ENCODE measurements at regions not wholly inside any gene's neighbourhood (a gene's known extent, or its start where the extent isn't known, plus 50 kb on each side); places are given as distances from the start of the nearest gene placed in this dataset.

DNA sequence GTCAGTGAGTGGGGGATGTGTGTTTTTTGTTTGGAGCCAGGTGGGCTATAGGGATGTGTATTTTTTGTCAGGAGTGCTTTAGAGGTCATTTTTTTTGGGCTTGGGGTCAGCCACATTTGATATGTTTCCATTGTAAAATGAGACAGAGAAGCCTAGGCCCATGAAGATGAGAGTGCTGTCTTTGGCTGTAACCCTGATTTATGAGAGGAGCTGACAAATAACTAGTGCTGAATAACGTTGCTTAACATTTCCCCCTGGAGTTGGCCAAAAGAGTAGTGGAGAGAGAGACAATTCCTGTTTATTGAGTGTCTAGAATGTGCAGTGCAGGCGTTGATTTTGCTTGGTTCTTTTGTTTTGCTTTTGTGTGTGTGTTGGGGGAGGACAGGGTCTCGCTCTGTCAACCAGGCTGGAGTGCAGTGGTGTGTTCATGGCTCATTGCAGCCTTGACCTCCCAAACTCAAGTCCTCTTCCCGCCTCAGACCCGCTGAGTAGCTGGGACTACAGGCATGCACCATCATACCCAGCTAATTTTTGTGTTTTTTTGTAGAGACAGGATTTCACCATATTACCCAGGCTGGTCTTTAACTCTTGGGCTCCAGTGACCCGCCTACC lies 64.7 kb downstream of the S1PR1 start:
- TF ChIP-seq, protein P1, sequence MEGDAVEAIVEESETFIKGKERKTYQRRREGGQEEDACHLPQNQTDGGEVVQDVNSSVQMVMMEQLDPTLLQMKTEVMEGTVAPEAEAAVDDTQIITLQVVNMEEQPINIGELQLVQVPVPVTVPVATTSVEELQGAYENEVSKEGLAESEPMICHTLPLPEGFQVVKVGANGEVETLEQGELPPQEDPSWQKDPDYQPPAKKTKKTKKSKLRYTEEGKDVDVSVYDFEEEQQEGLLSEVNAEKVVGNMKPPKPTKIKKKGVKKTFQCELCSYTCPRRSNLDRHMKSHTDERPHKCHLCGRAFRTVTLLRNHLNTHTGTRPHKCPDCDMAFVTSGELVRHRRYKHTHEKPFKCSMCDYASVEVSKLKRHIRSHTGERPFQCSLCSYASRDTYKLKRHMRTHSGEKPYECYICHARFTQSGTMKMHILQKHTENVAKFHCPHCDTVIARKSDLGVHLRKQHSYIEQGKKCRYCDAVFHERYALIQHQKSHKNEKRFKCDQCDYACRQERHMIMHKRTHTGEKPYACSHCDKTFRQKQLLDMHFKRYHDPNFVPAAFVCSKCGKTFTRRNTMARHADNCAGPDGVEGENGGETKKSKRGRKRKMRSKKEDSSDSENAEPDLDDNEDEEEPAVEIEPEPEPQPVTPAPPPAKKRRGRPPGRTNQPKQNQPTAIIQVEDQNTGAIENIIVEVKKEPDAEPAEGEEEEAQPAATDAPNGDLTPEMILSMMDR (IDR thresholded peaks at IDR 0.05) = no peak
- TF ChIP-seq POLR2AphosphoS5 (IDR thresholded peaks at IDR 0.05) (no peak), EP300 (IDR thresholded peaks at IDR 0.05) (no peak), POLR2A (IDR thresholded peaks at IDR 0.05) (no peak)

All from suprapubic skin (tissue), 4 donors.